Activated T-cell treated with anti-CD3 and anti-CD28 coated beads, Interleukin-2, amount 50 U/mL, for 24 hours (primary cell): ENCODE measurements at regions not wholly inside any gene's neighbourhood (a gene's known extent, or its start where the extent isn't known, plus 50 kb on each side); places are given as distances from the start of the nearest gene placed in this dataset.

Experiments used
- DNase-seq: peaks from one replicate; pipeline ENCODE4 v3.0.0-alpha.2; 2020
- H3K27ac Mint-ChIP-seq: 2 replicates; pipeline ENCODE4 v1.8.0; 2020; ENCODE audit warnings: mild to moderate bottlenecking, mixed read lengths
- H3K27me3 Mint-ChIP-seq: 2 replicates; pipeline ENCODE4 v1.8.0; 2020; ENCODE audit warnings: mixed read lengths
- H3K36me3 Mint-ChIP-seq: 2 replicates; pipeline ENCODE4 v1.8.0; 2020; ENCODE audit warnings: low read depth, mixed read lengths
- H3K4me1 Mint-ChIP-seq: 2 replicates; pipeline ENCODE4 v1.8.0; 2020; ENCODE audit warnings: low read depth, mixed read lengths
- H3K4me3 Mint-ChIP-seq: 2 replicates; pipeline ENCODE4 v1.8.0; 2020; ENCODE audit warnings: mild to moderate bottlenecking, moderate library complexity, mixed read lengths
- H3K9me3 Mint-ChIP-seq: 2 replicates; pipeline ENCODE4 v1.8.0; 2020; ENCODE audit warnings: mixed read lengths

- DNase-seq: no peak
- no peaks in the 10 kb centered on the region for H3K4me1 Mint-ChIP-seq
- no peak overlapping the region for H3K4me3 Mint-ChIP-seq
- H3K27me3 Mint-ChIP-seq: peaks cover 5% of the 10 kb centered on the region
- no peak overlapping the region for H3K27ac Mint-ChIP-seq
- H3K36me3 Mint-ChIP-seq: no peaks in the 10 kb centered on the region
- H3K9me3 Mint-ChIP-seq: no peaks in the 10 kb centered on the region
Measured at GRCh38 chr3:178475062-178475461, 61.2 kb upstream of the KCNMB2 start.

GRCh38 chr3:178476886-178477285, 59.4 kb upstream of the KCNMB2 start:
- H3K4me3 Mint-ChIP-seq: no peak overlapping the region

GRCh38 chr3:178479446-178479845, 56.8 kb upstream of the KCNMB2 start:
- Mint-ChIP-seq H3K4me1 (no peaks in the 10 kb centered on the region), H3K36me3 (no peaks in the 10 kb centered on the region), H3K27me3 (peaks cover 11% of the 10 kb centered on the region), H3K27ac (no peak overlapping the region), H3K4me3 (no peak overlapping the region), H3K9me3 (no peaks in the 10 kb centered on the region)
- DNase-seq: no peak

More at GRCh38 chr3:178476886-178477285, 59.4 kb upstream of the KCNMB2 start:
- no peak overlapping the region for H3K27ac Mint-ChIP-seq
- H3K9me3 Mint-ChIP-seq: no peaks in the 10 kb centered on the region
- H3K36me3 Mint-ChIP-seq: no peaks in the 10 kb centered on the region
- DNase-seq: no peak
- H3K27me3 Mint-ChIP-seq: peaks cover 8% of the 10 kb centered on the region
- no peaks in the 10 kb centered on the region for H3K4me1 Mint-ChIP-seq

GRCh38 chr3:178479860-178480259, 56.4 kb upstream of the KCNMB2 start:
- DNase-seq: no peak
- H3K27me3 Mint-ChIP-seq: peaks cover 13% of the 10 kb centered on the region
- no peaks in the 10 kb centered on the region for H3K4me1 Mint-ChIP-seq
- no peaks in the 10 kb centered on the region for H3K36me3 Mint-ChIP-seq
- H3K27ac Mint-ChIP-seq: no peak overlapping the region
- no peak overlapping the region for H3K4me3 Mint-ChIP-seq
- H3K9me3 Mint-ChIP-seq: no peaks in the 10 kb centered on the region

GRCh38 chr3:178480274-178480673, 56.0 kb upstream of the KCNMB2 start:
- H3K4me3 Mint-ChIP-seq: no peak overlapping the region
- H3K27me3 Mint-ChIP-seq: peaks cover 16% of the 10 kb centered on the region
- H3K27ac Mint-ChIP-seq: no peak overlapping the region
- no peak for DNase-seq
- no peaks in the 10 kb centered on the region for H3K4me1 Mint-ChIP-seq
- H3K36me3 Mint-ChIP-seq: no peaks in the 10 kb centered on the region
- H3K9me3 Mint-ChIP-seq: no peaks in the 10 kb centered on the region

GRCh38 chr3:178480795-178481194, 55.4 kb upstream of the KCNMB2 start:
- Mint-ChIP-seq H3K27me3 (peaks cover 16% of the 10 kb centered on the region), H3K4me1 (no peaks in the 10 kb centered on the region), H3K9me3 (no peaks in the 10 kb centered on the region), H3K27ac (no peak overlapping the region), H3K4me3 (no peak overlapping the region), H3K36me3 (no peaks in the 10 kb centered on the region)
- no peak for DNase-seq

GRCh38 chr3:178482981-178483380, 53.3 kb upstream of the KCNMB2 start:
- Mint-ChIP-seq H3K36me3 (no peaks in the 10 kb centered on the region), H3K27me3 (peaks cover 16% of the 10 kb centered on the region), H3K9me3 (no peaks in the 10 kb centered on the region), H3K4me3 (no peak overlapping the region), H3K4me1 (no peaks in the 10 kb centered on the region), H3K27ac (no peak overlapping the region)
- no peak for DNase-seq

GRCh38 chr3:178483704-178484103, 52.5 kb upstream of the KCNMB2 start:
- H3K27ac Mint-ChIP-seq: no peak overlapping the region
- no peak overlapping the region for H3K4me3 Mint-ChIP-seq
- no peaks in the 10 kb centered on the region for H3K4me1 Mint-ChIP-seq
- peaks cover 16% of the 10 kb centered on the region for H3K27me3 Mint-ChIP-seq
- no peaks in the 10 kb centered on the region for H3K9me3 Mint-ChIP-seq
- DNase-seq: no peak
- H3K36me3 Mint-ChIP-seq: no peaks in the 10 kb centered on the region

- H3K27me3 Mint-ChIP-seq: peaks cover 13% of the 10 kb centered on the region
- DNase-seq: no peak
- H3K4me3 Mint-ChIP-seq: no peak overlapping the region
Measured at GRCh38 chr3:178485756-178486155, 50.5 kb upstream of the KCNMB2 start.

More at GRCh38 chr3:178485756-178486155, 50.5 kb upstream of the KCNMB2 start:
- Mint-ChIP-seq H3K27ac (no peak overlapping the region), H3K9me3 (no peaks in the 10 kb centered on the region), H3K36me3 (no peaks in the 10 kb centered on the region), H3K4me1 (no peaks in the 10 kb centered on the region)
